Esophagus mucosa (tissue), 1 donor: ENCODE measurements at regions not wholly inside any gene's neighbourhood (a gene's known extent, or its start where the extent isn't known, plus 50 kb on each side); places are given as distances from the start of the nearest gene placed in this dataset.
"Not testable (repeated sequence)": the region's sequence is repeated elsewhere in the genome, so short reads cannot be mapped to it uniquely, and the experiment has no call there.

ENCODE experiments used
- ATAC-seq: fragments of 200-7000 bp; cut with Tn5 transposase; one replicate; pipeline ENCODE4 v1.9.1; 2020
- donor health status: DM: yes; HTN: yes; CAD: no.

- no peak for ATAC-seq
These were observed 301.1 kb downstream of the MAN2A1 start for GRCh38 chr5:109990723-109991359.

GRCh38 chr5:109992264-109992915 is 302.7 kb downstream of the MAN2A1 start:
- ATAC-seq: no peak

- no peak for ATAC-seq
These were observed 304.4 kb downstream of the MAN2A1 start for GRCh38 chr5:109994135-109994534.

GRCh38 chr5:109996246-109996645 is 306.5 kb downstream of the MAN2A1 start:
- no peak for ATAC-seq

- no peak for ATAC-seq
These were observed 307.4 kb downstream of the MAN2A1 start for GRCh38 chr5:109997161-109997560.

DNA sequence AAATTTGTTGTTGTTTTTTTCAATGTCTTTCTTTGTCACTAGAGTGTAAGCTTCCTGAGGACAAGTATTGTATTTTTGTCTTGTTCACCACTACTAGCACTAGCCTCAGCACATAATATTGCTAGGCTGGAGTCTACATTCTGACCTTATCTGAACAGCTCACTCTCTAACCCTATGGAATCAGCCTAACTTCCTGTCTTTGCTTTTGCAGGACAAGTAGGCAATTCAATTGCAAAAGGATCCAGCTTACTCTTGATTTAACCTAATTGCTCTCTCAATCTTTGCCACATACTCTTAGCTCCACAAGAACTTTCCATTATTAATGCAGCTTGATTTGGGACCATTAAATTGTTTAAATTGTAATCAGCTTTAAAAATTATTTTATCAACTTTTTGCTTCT is 308.5 kb downstream of the MAN2A1 start:
- ATAC-seq: no peak

GRCh38 chr5:109998726-109999125 is 309.0 kb downstream of the MAN2A1 start:
- no peak for ATAC-seq

GRCh38 chr5:110001648-110002047 is 311.9 kb downstream of the MAN2A1 start:
- ATAC-seq: no peak

DNA sequence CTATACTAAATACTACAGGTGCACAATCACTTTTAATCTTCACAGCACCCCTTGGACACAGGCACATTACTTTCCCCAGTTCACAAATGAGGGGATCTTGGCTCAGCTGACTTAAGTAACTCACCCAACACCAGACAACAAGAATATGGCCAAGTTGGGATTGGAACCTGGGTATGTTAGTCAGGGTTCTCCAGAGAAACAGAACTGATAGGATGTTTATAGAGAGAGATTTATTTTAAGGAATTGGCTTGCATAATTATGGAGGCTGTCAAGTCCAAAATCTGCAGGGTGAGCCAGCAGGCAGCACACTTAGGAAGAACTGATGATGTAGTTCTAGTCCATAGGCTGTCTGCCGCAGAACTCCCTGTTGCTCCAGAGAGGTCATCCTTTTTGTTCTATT is 312.9 kb downstream of the MAN2A1 start:
- no peak for ATAC-seq

DNA sequence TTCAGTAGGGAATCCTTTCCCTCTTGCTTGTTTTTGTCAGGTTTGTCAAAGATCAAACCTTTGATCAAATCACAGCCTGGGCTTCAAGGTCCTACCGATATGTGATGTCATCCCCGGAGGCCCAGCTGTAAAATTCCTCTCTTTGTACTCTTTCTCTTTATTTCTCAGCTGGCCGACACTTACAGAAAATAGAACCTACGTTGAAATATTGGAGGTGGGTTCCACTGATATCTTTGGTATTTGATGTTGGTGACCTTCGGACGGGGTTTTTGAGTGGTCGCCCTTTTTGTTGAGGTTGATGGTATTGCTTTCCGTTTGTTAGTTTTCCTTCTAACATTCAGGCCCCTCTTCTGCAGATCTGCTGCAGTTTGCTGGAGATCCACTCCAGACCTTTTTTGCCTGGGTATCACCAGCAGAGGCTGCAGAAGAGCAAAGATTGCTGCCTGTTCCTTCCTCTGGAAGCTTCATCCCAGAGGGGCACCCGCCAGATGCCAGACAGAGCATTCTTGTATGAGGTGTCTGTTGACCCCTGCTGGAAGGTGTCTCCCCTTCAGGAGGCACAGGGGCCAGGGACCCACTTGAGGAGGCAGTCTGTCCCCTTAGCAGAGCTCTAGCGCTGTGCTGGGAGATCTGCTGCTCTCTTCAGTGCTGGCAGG is 316.3 kb downstream of the MAN2A1 start:
- not testable (repeated sequence) for ATAC-seq

- no peak for ATAC-seq
These were observed 317.4 kb downstream of the MAN2A1 start for GRCh38 chr5:110007101-110007500.

GRCh38 chr5:110008131-110008530 is 318.4 kb downstream of the MAN2A1 start:
- no peak for ATAC-seq

- ATAC-seq: no peak
These were observed 322.4 kb downstream of the MAN2A1 start for GRCh38 chr5:110012145-110012544.

GRCh38 chr5:110013017-110013416 is 323.3 kb downstream of the MAN2A1 start:
- ATAC-seq: no peak

DNA sequence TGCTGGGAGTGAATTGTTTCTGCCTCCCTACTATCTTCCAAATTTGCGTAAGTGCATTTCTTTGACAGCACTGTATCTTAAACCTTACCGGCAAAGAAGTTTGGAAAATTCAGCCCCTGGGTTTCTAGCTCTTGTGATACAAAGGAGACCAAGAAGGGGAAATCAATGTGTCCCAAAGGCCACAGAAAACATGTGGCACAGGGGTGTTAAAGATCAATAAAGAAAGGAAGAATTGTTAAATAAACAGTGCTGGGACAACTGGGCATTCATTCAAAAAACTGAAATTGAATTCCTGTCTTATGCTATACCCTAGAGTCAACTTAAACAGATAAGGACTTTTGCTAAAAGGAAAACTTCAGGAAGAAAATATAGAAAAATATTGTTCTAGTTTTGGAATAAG is 328.1 kb downstream of the MAN2A1 start:
- no peak for ATAC-seq

- no peak for ATAC-seq
These were observed 328.8 kb downstream of the MAN2A1 start for GRCh38 chr5:110018509-110018908.

GRCh38 chr5:110019119-110019518 is 329.4 kb downstream of the MAN2A1 start:
- ATAC-seq: no peak

DNA sequence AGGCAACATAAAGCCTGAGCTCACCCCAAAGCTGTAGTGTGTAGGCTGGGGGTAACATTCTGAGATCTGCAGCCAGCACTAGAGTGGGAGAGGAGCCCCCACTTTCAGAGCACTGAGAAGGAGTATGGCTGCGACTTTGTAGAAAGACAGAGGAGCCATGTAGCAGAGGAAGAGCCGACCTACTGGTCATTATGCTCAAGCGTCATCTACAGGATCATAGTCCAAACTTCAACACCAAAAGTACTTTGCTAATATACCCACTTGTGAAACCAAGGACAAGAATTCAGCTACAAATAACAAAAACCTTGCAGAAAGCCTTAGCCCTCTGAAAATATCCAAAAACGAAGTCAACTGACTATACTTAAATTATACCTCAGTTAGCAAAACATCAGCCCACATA is 330.1 kb downstream of the MAN2A1 start:
- ATAC-seq: no peak

DNA sequence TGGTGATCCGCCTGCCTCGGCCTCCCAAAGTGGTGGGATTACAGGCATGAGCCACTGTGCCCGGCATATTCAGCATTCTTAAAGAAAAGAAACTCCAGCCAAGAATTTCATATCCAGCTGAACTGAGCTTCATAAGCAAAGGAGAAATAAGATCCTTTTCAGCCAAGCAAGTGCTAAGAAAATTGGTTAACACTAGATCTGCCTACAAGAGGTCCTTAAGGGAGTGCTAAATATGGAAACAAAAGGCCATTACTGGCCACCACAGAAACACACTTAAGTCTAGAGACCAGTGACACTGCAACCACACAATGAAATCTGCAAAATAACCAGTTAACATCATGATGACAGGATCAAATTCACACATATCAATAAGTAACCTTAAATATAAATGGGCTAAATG is 331.5 kb downstream of the MAN2A1 start:
- ATAC-seq: no peak

DNA sequence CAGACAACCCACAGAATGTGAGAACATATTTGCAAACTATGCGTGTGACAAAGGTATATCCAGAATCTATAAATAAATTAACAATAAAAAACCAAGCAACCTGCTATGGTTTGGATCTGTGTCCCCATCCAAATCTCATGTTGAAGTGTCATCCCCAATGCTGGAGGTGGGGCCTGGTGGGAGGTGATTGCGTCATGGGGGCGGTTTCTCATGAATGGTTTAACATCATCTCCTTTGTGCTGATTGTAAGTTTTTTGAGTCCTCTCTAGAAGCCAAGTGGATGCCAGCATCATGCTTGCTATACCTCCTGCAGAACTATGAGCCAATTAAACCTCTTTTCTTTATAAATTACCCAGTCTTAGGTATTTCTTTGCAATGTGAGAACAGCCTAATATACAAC is 335.4 kb downstream of the MAN2A1 start:
- no peak for ATAC-seq

GRCh38 chr5:110027527-110028322 is 338.0 kb downstream of the MAN2A1 start:
- ATAC-seq: no peak

DNA sequence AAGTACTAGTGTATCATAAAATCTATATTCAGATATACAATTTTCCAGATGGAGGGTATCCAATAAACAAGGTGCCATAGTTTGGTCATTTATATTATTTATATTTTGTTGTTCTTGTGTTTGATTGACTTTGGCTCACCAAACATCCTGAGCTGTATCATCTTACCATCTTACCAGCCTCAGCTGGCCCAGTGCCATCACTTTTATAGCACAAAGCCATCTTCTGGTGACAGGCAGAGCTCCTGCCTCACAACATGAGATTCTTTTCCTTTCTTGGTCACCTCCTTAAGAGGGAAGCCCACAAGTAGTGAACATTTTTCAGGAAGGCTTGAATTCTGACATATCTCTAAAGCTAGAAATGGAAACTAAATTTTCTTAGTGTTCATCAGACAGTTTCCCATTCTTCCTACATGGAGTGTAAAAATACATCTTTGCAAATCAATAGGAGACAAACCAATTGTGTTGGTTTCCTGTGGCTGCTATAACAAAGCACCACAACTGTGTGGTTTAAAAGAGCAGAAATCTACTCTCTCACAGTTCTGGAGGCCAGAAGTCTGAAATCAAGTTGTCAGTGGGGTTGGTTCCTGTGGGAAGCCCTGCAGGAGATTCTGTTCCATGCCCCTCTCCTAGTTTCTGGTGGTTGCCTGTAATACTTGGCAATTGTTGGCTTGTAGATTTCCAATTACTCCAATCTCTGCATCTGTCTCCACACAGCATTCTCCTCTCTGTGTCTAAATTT is 341.8 kb downstream of the MAN2A1 start:
- ATAC-seq: no peak

DNA sequence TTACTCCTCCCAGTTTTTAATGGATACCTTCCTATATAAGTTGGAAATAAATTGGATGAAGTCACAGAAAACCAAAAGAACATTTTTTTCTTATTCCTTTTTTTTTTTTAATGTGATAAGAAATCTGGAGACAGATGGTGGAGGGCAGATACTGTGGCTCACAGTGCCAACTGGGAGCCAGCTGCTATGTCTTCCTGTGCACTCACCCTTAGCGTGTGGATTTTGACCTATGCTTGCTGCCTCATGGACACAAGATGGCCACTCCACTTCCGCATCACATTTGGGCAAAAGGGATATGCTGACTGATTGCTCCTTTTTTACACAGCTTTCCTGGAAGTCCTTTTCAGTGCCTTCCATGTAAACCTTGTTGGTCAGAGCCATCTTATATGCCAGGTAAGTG is 342.6 kb downstream of the MAN2A1 start:
- ATAC-seq: no peak
